Endothelial cell of umbilical vein (primary cell): ENCODE measurements at regions not wholly inside any gene's neighbourhood (a gene's known extent, or its start where the extent isn't known, plus 50 kb on each side); places are given as distances from the start of the nearest gene placed in this dataset.

ENCODE experiments used
- BruUV-seq: library from RNA; stranded (reverse); fragments of 400-500 nt; replicated peaks from 2 replicates; lab custom pipeline; 2021; lab: Mats Ljungman, UMichigan
- CTCF ChIA-PET: fragments of 300-600, 350-600 bp; sonication (Branson Sonifier 250); formaldehyde crosslinking; loops from one replicate; lab custom pipeline; 2021; ENCODE audit warnings: antibody characterized with exemption, inconsistent platforms; lab: Charles Lee
- POLR2A ChIA-PET: fragments of 300-600, 350-600 bp; sonication (Branson Sonifier 250); formaldehyde crosslinking; loops from one replicate; lab custom pipeline; 2021; ENCODE audit warnings: antibody characterized with exemption, inconsistent platforms; lab: Charles Lee
- DNase-seq: peaks from one replicate; pipeline ENCODE4 v3.0.0-alpha.2; 2011; ENCODE audit warnings: low read depth, low spot score
- FAIRE-seq: peaks from 2 replicates; lab custom pipeline; 2011; peaks lifted over from hg19 to GRCh38; lab: Jason Lieb, UNC
- H2AFZ ChIP-seq: 2 replicates; pipeline ENCODE4 v1.6.0; 2012; ENCODE audit warnings: low read depth, low read length, control low read depth, inconsistent platforms
- H3K27ac ChIP-seq: 2 replicates; pipeline ENCODE4 v1.5.1; 2011; ENCODE audit warnings: low read depth, mild to moderate bottlenecking, control low read depth, low read length, moderate library complexity; ENCODE audit not compliant: insufficient read depth
- H3K27me3 ChIP-seq, 2 experiments: 2 replicates each; pipeline versions ENCODE4 v1.6.0 to v1.6.1; 2011; ENCODE audit warnings: low read length in 2 of 2, mixed read lengths in 1 of 2; ENCODE audit not compliant: control insufficient read depth in 2 of 2, insufficient read depth in 2 of 2
- H3K36me3 ChIP-seq, 2 experiments: 2 replicates in 1 of 2; 3 replicates in 1 of 2; pipeline ENCODE4 v1.5.1; 2011; ENCODE audit warnings: low read length in 2 of 2, mild to moderate bottlenecking in 1 of 2, moderate library complexity in 1 of 2; ENCODE audit not compliant: control insufficient read depth in 2 of 2, insufficient read depth in 2 of 2; ENCODE audit errors: extremely low read depth in 1 of 2
- H3K4me1 ChIP-seq: 3 replicates; pipeline ENCODE4 v1.5.1; 2011; ENCODE audit warnings: mild to moderate bottlenecking, low read length; ENCODE audit not compliant: control insufficient read depth, insufficient read depth; ENCODE audit errors: extremely low read depth
- H3K4me2 ChIP-seq: 2 replicates; pipeline ENCODE4 v1.6.1; 2011; ENCODE audit warnings: low read length, control low read depth, mixed read lengths; ENCODE audit not compliant: insufficient read depth
- H3K4me3 ChIP-seq, 3 experiments: fragments of 200-600 bp in 1 of 3; sonication (generic), shearing (Covaris generic) in 1 of 3; replicated peaks in 1 of 3; 2 replicates each; pipeline ENCODE4 v1.5.1; 2011 to 2016; ENCODE audit warnings: control low read depth in 3 of 3, low read length in 3 of 3, mild to moderate bottlenecking in 2 of 3, inconsistent platforms in 1 of 3, low read depth in 1 of 3, moderate library complexity in 1 of 3; ENCODE audit not compliant: insufficient read depth in 1 of 3
- H3K79me2 ChIP-seq: 2 replicates; pipeline ENCODE4 v1.6.0; 2012; ENCODE audit warnings: low read length, inconsistent platforms; ENCODE audit not compliant: control insufficient read depth, insufficient read depth
- H3K9ac ChIP-seq: replicated peaks from 2 replicates; pipeline ENCODE3; 2011; ENCODE audit warnings: low read length, control low read depth; ENCODE audit not compliant: insufficient read depth; ENCODE audit errors: extremely low read depth
- H3K9me1 ChIP-seq: replicated peaks from 3 replicates; pipeline ENCODE4 v1.6.0; 2011; ENCODE audit warnings: mild to moderate bottlenecking, low read length; ENCODE audit not compliant: control insufficient read depth, insufficient read depth; ENCODE audit errors: extremely low read depth
- H3K9me3 ChIP-seq: replicated peaks from 2 replicates; pipeline ENCODE4 v1.5.1; 2012; ENCODE audit warnings: low read length, inconsistent platforms; ENCODE audit not compliant: control insufficient read depth, insufficient read depth
- H4K20me1 ChIP-seq: replicated peaks from 2 replicates; pipeline ENCODE3; 2011; ENCODE audit warnings: mild to moderate bottlenecking, low read length; ENCODE audit not compliant: control insufficient read depth, insufficient read depth; ENCODE audit errors: extremely low read depth
- CTCF ChIP-seq, 2 donors: IDR thresholded peaks; 1 replicate in 1 of 2; 2 replicates in 1 of 2; pipeline ENCODE4 v1.5.1; 2011; ENCODE audit warnings: low read length in 2 of 2, mild to moderate bottlenecking in 2 of 2, moderate library complexity in 2 of 2, control low read depth in 1 of 2, inconsistent platforms in 1 of 2, low read depth in 1 of 2; ENCODE audit not compliant: insufficient read depth in 1 of 2; ENCODE audit errors: extremely low read depth in 1 of 2
- FOS ChIP-seq: IDR thresholded peaks from 2 replicates; pipeline ENCODE4 v1.6.1; 2011; ENCODE audit warnings: mild to moderate bottlenecking, low read length, moderate library complexity, borderline replicate concordance; ENCODE audit not compliant: insufficient read depth
- JUN ChIP-seq: IDR thresholded peaks from 2 replicates; pipeline ENCODE4 v1.6.1; 2011; ENCODE audit warnings: borderline replicate concordance, low read depth; ENCODE audit not compliant: insufficient read length, insufficient read depth
- POLR2A ChIP-seq: IDR thresholded peaks from 2 replicates; pipeline ENCODE4 v1.6.1; 2012; ENCODE audit warnings: low read depth, mild to moderate bottlenecking, control low read depth, low read length
- POLR2AphosphoS5 ChIP-seq: IDR thresholded peaks from 2 replicates; pipeline ENCODE4 v1.6.1; 2012; ENCODE audit warnings: low read depth, mild to moderate bottlenecking, control low read depth, low read length, moderate library complexity; ENCODE audit not compliant: insufficient read depth
- dilution Hi-C: fragments of 300-500 bp; cut with MboI; formaldehyde crosslinking; loops from one replicate; pipeline ENCODE4 v1.15.0; 2019; ENCODE audit warnings: low sequenced_read_pairs; ENCODE audit not compliant: extremely low pct_ligation_motif_present
- intact Hi-C: fragments of 100-400 bp; cut with micrococcal nuclease; formaldehyde crosslinking; loops from one replicate; pipeline ENCODE4 v1.10.0; 2022

GRCh38 chr6:91298543-91299145 lies 711.8 kb upstream of the MAP3K7 start:
- Histone ChIP-seq H3K27ac (no peak overlapping the region), H3K36me3 (no peaks in the 10 kb centered on the region), H2AFZ (no peak overlapping the region), H3K4me2 (no peak overlapping the region), H3K27me3 (no peaks in the 10 kb centered on the region), H3K4me3 (no peak overlapping the region), H3K79me2 (no peaks in the 10 kb centered on the region), H3K9ac (no peak overlapping the region), H3K4me1 (no peaks in the 10 kb centered on the region), H3K9me3 (no peaks in the 10 kb centered on the region), H4K20me1 (no peaks in the 10 kb centered on the region), H3K9me1 (no peaks in the 10 kb centered on the region)
- ChIA-PET CTCF (interaction anchor here (1.2 kb wide), 1 partner anchor 13 kb away, joined by 3 read pairs; no protein-coding TSS in a partner anchor), POLR2A (no interaction called here)
- FAIRE-seq (no peak), DNase-seq (no peak)
- intact Hi-C loops = no loop called here
- dilution Hi-C loops = no loop called here
- no TSS peak for BruUV-seq
- no peak for TF ChIP-seq JUN
- TF ChIP-seq POLR2AphosphoS5 = no peak
- no peak for TF ChIP-seq FOS
- no peak for TF ChIP-seq POLR2A

- no peak for FAIRE-seq
- H3K79me2 ChIP-seq = no peaks in the 10 kb centered on the region
- no peak overlapping the region for H3K27ac ChIP-seq
- BruUV-seq = no TSS peak
- H3K4me1 ChIP-seq = no peaks in the 10 kb centered on the region
- no peak overlapping the region for H2AFZ ChIP-seq
- H3K27me3 ChIP-seq = no peaks in the 10 kb centered on the region
- no peaks in the 10 kb centered on the region for H3K9me1 ChIP-seq
- intact Hi-C loops = no loop called here
- H4K20me1 ChIP-seq = no peaks in the 10 kb centered on the region
- dilution Hi-C loops = no loop called here
- ChIA-PET CTCF (no interaction called here), POLR2A (no interaction called here)
- no peak overlapping the region for H3K9ac ChIP-seq
- H3K4me3 ChIP-seq = no peak overlapping the region
- H3K4me2 ChIP-seq = no peak overlapping the region
- DNase-seq = no peak
- TF ChIP-seq POLR2AphosphoS5 (no peak), CTCF (IDR thresholded peaks at IDR 0.05; ENCODE audit: extremely low read depth in 1 of 2, insufficient read depth in 1 of 2, low read depth in 1 of 2, low read length in 2 of 2) (no peak)
- no peaks in the 10 kb centered on the region for H3K9me3 ChIP-seq
- no peaks in the 10 kb centered on the region for H3K36me3 ChIP-seq
These were observed 706.5 kb upstream of the MAP3K7 start for GRCh38 chr6:91293395-91293794.
